Keratinocyte (primary cell): ENCODE measurements at regions not wholly inside any gene's neighbourhood (a gene's known extent, or its start where the extent isn't known, plus 50 kb on each side); places are given as distances from the start of the nearest gene placed in this dataset.

ENCODE experiments used
- EZH2 ChIP-seq: IDR thresholded peaks from one replicate; pipeline ENCODE4 v1.6.1; 2012; ENCODE audit warnings: inconsistent platforms, mild to moderate bottlenecking, low read length, moderate library complexity
- TF ChIP-seq, protein P1 (sequence below), 3 experiments: IDR thresholded peaks in 1 of 3; conservative IDR thresholded peaks in 1 of 3; optimal IDR thresholded peaks in 1 of 3; 2 replicates in 2 of 3; 3 replicates in 1 of 3; pipeline versions ENCODE3 to v1.5.1; 2011; ENCODE audit warnings: low read length in 3 of 3, mild to moderate bottlenecking in 3 of 3, moderate library complexity in 2 of 3, control low read depth in 1 of 3, inconsistent platforms in 1 of 3; ENCODE audit not compliant: insufficient read depth in 2 of 3; ENCODE audit errors: extremely low read depth in 1 of 3

DNA sequence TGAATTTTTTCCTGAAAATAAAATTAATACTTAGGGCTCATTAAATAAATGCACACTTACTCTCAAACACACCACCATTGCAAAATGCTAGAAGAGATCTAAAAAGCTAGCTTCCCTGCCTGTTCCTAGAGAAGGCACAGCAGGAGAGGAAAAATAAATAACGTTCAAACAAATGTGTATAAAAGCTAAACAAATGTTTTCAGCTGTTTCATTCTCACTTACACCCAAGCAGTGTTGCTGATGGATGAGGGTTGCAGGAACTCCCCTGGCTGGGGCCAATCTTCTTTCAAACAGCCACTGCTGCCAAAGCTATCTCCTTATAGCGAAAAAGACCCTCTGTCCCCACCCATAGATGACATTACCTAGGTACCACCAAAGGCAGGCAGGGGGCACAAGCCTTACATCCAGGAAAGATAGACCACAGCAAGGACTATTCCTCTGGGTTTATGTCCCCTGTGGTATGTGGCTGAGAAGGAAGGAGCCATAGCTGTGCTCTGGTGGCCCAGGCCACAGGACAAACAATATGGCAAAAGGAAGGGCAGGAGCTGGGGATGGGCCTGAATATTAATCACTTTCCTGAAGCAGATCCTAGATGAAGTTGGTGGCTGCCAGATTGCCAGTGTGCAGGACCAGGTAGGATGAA, 214.6 kb downstream of the TTC32 start:
- TF ChIP-seq, protein P1, sequence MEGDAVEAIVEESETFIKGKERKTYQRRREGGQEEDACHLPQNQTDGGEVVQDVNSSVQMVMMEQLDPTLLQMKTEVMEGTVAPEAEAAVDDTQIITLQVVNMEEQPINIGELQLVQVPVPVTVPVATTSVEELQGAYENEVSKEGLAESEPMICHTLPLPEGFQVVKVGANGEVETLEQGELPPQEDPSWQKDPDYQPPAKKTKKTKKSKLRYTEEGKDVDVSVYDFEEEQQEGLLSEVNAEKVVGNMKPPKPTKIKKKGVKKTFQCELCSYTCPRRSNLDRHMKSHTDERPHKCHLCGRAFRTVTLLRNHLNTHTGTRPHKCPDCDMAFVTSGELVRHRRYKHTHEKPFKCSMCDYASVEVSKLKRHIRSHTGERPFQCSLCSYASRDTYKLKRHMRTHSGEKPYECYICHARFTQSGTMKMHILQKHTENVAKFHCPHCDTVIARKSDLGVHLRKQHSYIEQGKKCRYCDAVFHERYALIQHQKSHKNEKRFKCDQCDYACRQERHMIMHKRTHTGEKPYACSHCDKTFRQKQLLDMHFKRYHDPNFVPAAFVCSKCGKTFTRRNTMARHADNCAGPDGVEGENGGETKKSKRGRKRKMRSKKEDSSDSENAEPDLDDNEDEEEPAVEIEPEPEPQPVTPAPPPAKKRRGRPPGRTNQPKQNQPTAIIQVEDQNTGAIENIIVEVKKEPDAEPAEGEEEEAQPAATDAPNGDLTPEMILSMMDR (optimal IDR thresholded peaks at IDR 0.05 in 1 of 3, IDR thresholded peaks at IDR 0.05 in 1 of 3, conservative IDR thresholded peaks at IDR 0.05 in 1 of 3; ENCODE audit: extremely low read depth in 1 of 3, insufficient read depth in 2 of 3, low read length in 3 of 3), result peak in 1 of 3 experiments; percentile 63
- no peak for TF ChIP-seq EZH2
